ENCODE measurements at regions not wholly inside any gene's neighbourhood (a gene's known extent, or its start where the extent isn't known, plus 50 kb on each side); places are given as distances from the start of the nearest gene placed in this dataset.

- TF ChIP-seq CTCF (IDR thresholded peaks at IDR 0.05; ENCODE audit: low read length) (no peak), EZH2 (optimal IDR thresholded peaks at IDR 0.05; ENCODE audit: low read depth, low read length) (no peak)
Measured at GRCh38 chr5:118651002-118651401, 337.3 kb downstream of the DTWD2 start.
